Liver (tissue), 8 donors: ENCODE measurements at regions not wholly inside any gene's neighbourhood (a gene's known extent, or its start where the extent isn't known, plus 50 kb on each side); places are given as distances from the start of the nearest gene placed in this dataset.

Source experiments
- DNase-seq: peaks from one replicate; pipeline ENCODE4 v3.0.0-alpha.2; 2017; ENCODE audit warnings: low spot score
- H3K27ac ChIP-seq, 2 donors: one replicate each; pipeline ENCODE4 v1.7.0; 2013; ENCODE audit warnings: inconsistent platforms in 2 of 2, low read length in 2 of 2, control low read depth in 1 of 2, low read depth in 1 of 2, mild to moderate bottlenecking in 1 of 2
- H3K27me3 ChIP-seq, 4 donors: one replicate each; pipeline versions ENCODE4 v1.6.1 to v1.7.0; 2013; ENCODE audit warnings: low read length in 3 of 4, inconsistent platforms in 1 of 4, mild to moderate bottlenecking in 1 of 4, moderate library complexity in 1 of 4; ENCODE audit not compliant: control insufficient read depth in 4 of 4, insufficient read depth in 4 of 4
- H3K36me3 ChIP-seq, 4 donors: one replicate each; pipeline versions ENCODE4 v1.6.1 to v1.7.0; 2013; ENCODE audit warnings: low read length in 3 of 4, mild to moderate bottlenecking in 3 of 4, low read depth in 1 of 4, moderate library complexity in 1 of 4; ENCODE audit not compliant: control insufficient read depth in 4 of 4, insufficient read depth in 3 of 4
- H3K4me1 ChIP-seq, 4 donors: one replicate each; pipeline versions ENCODE4 v1.6.1 to v1.7.0; 2013; ENCODE audit warnings: low read length in 3 of 4, mild to moderate bottlenecking in 3 of 4, moderate library complexity in 1 of 4; ENCODE audit not compliant: control insufficient read depth in 4 of 4, insufficient read depth in 4 of 4
- H3K4me3 ChIP-seq, 3 donors: one replicate each; pipeline versions ENCODE4 v1.6.1 to v1.7.0; 2013; ENCODE audit warnings: low read length in 3 of 3, control low read depth in 1 of 3, low read depth in 1 of 3, mild to moderate bottlenecking in 1 of 3
- H3K9ac ChIP-seq, 2 donors: one replicate each; pipeline ENCODE4 v1.7.0; 2013; ENCODE audit warnings: low read length in 2 of 2, mild to moderate bottlenecking in 2 of 2, moderate library complexity in 2 of 2, control low read depth in 1 of 2, low read depth in 1 of 2
- H3K9me3 ChIP-seq, 4 donors: one replicate each; pipeline versions ENCODE4 v1.6.1 to v1.7.0; 2013; ENCODE audit warnings: low read length in 3 of 4; ENCODE audit not compliant: control insufficient read depth in 4 of 4
- ATF3 ChIP-seq: IDR thresholded peaks from 2 replicates; pipeline ENCODE4 v1.6.1; 2016; ENCODE audit warnings: antibody characterized with exemption
- CTCF ChIP-seq: fragments of 150-350 bp; IDR thresholded peaks from 2 replicates; pipeline ENCODE4 v1.5.1; 2017; ENCODE audit warnings: improper control_type of control experiment, low read depth, low read length; ENCODE audit not compliant: missing input control
- EGR1 ChIP-seq, 2 donors: IDR thresholded peaks; 2 replicates each; pipeline ENCODE4 v1.6.1; 2016 to 2018; ENCODE audit warnings: antibody characterized with exemption in 2 of 2, low read depth in 2 of 2
- FOXA1 ChIP-seq: IDR thresholded peaks from 2 replicates; pipeline ENCODE4 v1.6.1; 2016; ENCODE audit warnings: antibody characterized with exemption
- FOXA2 ChIP-seq: IDR thresholded peaks from 2 replicates; pipeline ENCODE4 v1.6.1; 2016; ENCODE audit warnings: antibody characterized with exemption
- GABPA ChIP-seq, 2 donors: IDR thresholded peaks in 1 of 2; conservative IDR thresholded peaks in 1 of 2; 2 replicates each; pipeline ENCODE4 v1.6.1; 2016; ENCODE audit warnings: antibody characterized with exemption in 2 of 2, mild to moderate bottlenecking in 1 of 2, moderate library complexity in 1 of 2
- HNF4A ChIP-seq, 2 donors: conservative IDR thresholded peaks; 2 replicates each; pipeline ENCODE4 v1.6.1; 2016; ENCODE audit warnings: antibody characterized with exemption in 2 of 2, mild to moderate bottlenecking in 2 of 2
- HNF4G ChIP-seq: IDR thresholded peaks from 2 replicates; pipeline ENCODE4 v1.6.1; 2016; ENCODE audit warnings: antibody characterized with exemption
- JUND ChIP-seq, 2 donors: IDR thresholded peaks; 2 replicates each; pipeline ENCODE4 v1.6.1; 2016; ENCODE audit warnings: antibody characterized with exemption in 2 of 2
- MAX ChIP-seq: IDR thresholded peaks from 2 replicates; pipeline ENCODE4 v1.6.1; 2016; ENCODE audit warnings: antibody characterized with exemption
- NR2F2 ChIP-seq: IDR thresholded peaks from 2 replicates; pipeline ENCODE4 v1.6.1; 2016; ENCODE audit warnings: antibody characterized with exemption
- RAD21 ChIP-seq, 2 donors: IDR thresholded peaks; 2 replicates each; pipeline ENCODE4 v1.6.1; 2016; ENCODE audit warnings: antibody characterized with exemption in 2 of 2, mild to moderate bottlenecking in 2 of 2
- RXRA ChIP-seq, 2 donors: IDR thresholded peaks; 2 replicates each; pipeline ENCODE4 v1.6.1; 2017 to 2018; ENCODE audit warnings: antibody characterized with exemption in 2 of 2, mild to moderate bottlenecking in 1 of 2
- SP1 ChIP-seq: IDR thresholded peaks from 2 replicates; pipeline ENCODE4 v1.6.1; 2018; ENCODE audit warnings: antibody characterized with exemption, mild to moderate bottlenecking
- TAF1 ChIP-seq: conservative IDR thresholded peaks from 2 replicates; pipeline ENCODE4 v1.6.1; 2016; ENCODE audit warnings: antibody characterized with exemption, mild to moderate bottlenecking
- YY1 ChIP-seq: IDR thresholded peaks from 2 replicates; pipeline ENCODE4 v1.6.1; 2016; ENCODE audit warnings: antibody characterized with exemption, mild to moderate bottlenecking
- ZBTB33 ChIP-seq: IDR thresholded peaks from 2 replicates; pipeline ENCODE4 v1.6.1; 2016; ENCODE audit warnings: antibody characterized with exemption
- WGBS: extraction: QIAGEN DNeasy Blood & Tissue Kit; methylation state at CpG from one replicate; pipeline ENCODE4 v1.1.7; 2013; 5-methylcytosine and 5-hydroxymethylcytosine counted together
- TF ChIP-seq, protein P1 (sequence below): IDR thresholded peaks from 2 replicates; pipeline ENCODE4 v1.6.1; 2016; ENCODE audit warnings: antibody characterized with exemption, mild to moderate bottlenecking
- donor health status: healthy.
- donor health status: healthy.
- donor health status: healthy.
- donor health status: healthy.
- donor health status: healthy.

DNA sequence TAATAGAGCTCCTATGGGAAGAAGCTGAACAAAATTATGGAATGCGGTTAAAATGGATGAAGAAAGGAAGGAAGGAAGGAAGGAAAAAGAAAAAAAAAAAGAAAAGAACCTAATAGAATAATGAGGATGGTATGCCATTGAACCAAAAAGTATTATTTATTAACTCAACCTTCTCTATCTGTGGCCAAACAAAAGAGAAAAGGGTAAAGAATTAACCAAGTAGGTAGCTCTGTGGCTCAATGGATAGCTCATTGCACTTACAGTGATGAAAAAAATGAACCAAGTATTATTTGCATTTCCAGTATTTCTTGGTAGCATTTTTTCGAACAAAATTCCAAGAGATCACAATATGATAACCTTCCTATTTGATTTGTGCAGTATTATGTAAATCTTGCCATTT lies 56.9 kb upstream of the SLC39A8 start:
- Histone ChIP-seq H3K9me3 (no peaks in the 10 kb centered on the region), H3K27ac (no peak overlapping the region), H3K4me3 (no peak overlapping the region), H3K27me3 (no peaks in the 10 kb centered on the region), H3K4me1 (peaks cover 0 to 2% (median 0%) of the 10 kb centered on the region in 4 donors), H3K36me3 (no peaks in the 10 kb centered on the region), H3K9ac (no peak overlapping the region)
- DNase-seq = no peak
- TF ChIP-seq JUND (IDR thresholded peaks at IDR 0.05) (no peak), SP1 (no peak), HNF4G (no peak), HNF4A (conservative IDR thresholded peaks at IDR 0.05) (no peak), YY1 (no peak), RAD21 (IDR thresholded peaks at IDR 0.05) (no peak), RXRA (IDR thresholded peaks at IDR 0.05) (no peak), CTCF (no peak), FOXA1 (no peak), NR2F2 (no peak), MAX (no peak), EGR1 (IDR thresholded peaks at IDR 0.05; ENCODE audit: low read depth in 2 of 2) (no peak), TAF1 (no peak), GABPA (IDR thresholded peaks at IDR 0.05 in 1 of 2, conservative IDR thresholded peaks at IDR 0.05 in 1 of 2) (no peak), ATF3 (no peak), ZBTB33 (no peak), FOXA2 (no peak)
- TF ChIP-seq, protein P1, sequence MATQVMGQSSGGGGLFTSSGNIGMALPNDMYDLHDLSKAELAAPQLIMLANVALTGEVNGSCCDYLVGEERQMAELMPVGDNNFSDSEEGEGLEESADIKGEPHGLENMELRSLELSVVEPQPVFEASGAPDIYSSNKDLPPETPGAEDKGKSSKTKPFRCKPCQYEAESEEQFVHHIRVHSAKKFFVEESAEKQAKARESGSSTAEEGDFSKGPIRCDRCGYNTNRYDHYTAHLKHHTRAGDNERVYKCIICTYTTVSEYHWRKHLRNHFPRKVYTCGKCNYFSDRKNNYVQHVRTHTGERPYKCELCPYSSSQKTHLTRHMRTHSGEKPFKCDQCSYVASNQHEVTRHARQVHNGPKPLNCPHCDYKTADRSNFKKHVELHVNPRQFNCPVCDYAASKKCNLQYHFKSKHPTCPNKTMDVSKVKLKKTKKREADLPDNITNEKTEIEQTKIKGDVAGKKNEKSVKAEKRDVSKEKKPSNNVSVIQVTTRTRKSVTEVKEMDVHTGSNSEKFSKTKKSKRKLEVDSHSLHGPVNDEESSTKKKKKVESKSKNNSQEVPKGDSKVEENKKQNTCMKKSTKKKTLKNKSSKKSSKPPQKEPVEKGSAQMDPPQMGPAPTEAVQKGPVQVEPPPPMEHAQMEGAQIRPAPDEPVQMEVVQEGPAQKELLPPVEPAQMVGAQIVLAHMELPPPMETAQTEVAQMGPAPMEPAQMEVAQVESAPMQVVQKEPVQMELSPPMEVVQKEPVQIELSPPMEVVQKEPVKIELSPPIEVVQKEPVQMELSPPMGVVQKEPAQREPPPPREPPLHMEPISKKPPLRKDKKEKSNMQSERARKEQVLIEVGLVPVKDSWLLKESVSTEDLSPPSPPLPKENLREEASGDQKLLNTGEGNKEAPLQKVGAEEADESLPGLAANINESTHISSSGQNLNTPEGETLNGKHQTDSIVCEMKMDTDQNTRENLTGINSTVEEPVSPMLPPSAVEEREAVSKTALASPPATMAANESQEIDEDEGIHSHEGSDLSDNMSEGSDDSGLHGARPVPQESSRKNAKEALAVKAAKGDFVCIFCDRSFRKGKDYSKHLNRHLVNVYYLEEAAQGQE = no peak
- 87% methylated on average over 2 of the region's 2 CpGs for WGBS
